Ascending aorta (tissue), 2 donors: ENCODE measurements at regions not wholly inside any gene's neighbourhood (a gene's known extent, or its start where the extent isn't known, plus 50 kb on each side); places are given as distances from the start of the nearest gene placed in this dataset.
A peak's percentile ranks its signal among the peaks of the same experiment; 100 is the strongest.

Experiments
- DNase-seq, 2 donors: peaks; one replicate each; pipeline ENCODE4 v3.0.0-alpha.2; 2019; ENCODE audit warnings: low spot score in 2 of 2
- H3K27ac ChIP-seq, 2 donors: fragments of 200-600 bp; sonication (generic); one replicate each; pipeline ENCODE4 v1.5.1; 2016 to 2017; ENCODE audit warnings: mild to moderate bottlenecking in 1 of 2
- H3K27me3 ChIP-seq: fragments of 200-600 bp; sonication (generic); one replicate; pipeline ENCODE4 v1.5.1; 2017
- H3K36me3 ChIP-seq, 2 donors: fragments of 200-600 bp; sonication (generic); one replicate each; pipeline ENCODE4 v1.5.1; 2016
- H3K4me1 ChIP-seq, 2 donors: fragments of 200-600 bp; sonication (generic); one replicate each; pipeline ENCODE4 v1.5.1; 2016 to 2017; ENCODE audit warnings: mild to moderate bottlenecking in 1 of 2
- H3K4me3 ChIP-seq, 2 donors: fragments of 200-600 bp; sonication (generic); one replicate each; pipeline ENCODE4 v1.5.1; 2016 to 2017; ENCODE audit warnings: mild to moderate bottlenecking in 1 of 2
- H3K9me3 ChIP-seq, 2 donors: fragments of 200-600 bp; sonication (generic); one replicate each; pipeline ENCODE4 v1.5.1; 2016
- CTCF ChIP-seq, 3 experiments: fragments of 200-600 bp in 2 of 3; fragments of 450-650 bp in 1 of 3; sonication (generic) in 2 of 3; IDR thresholded peaks; one replicate each; pipeline ENCODE4 v1.5.1; 2016 to 2019; ENCODE audit warnings: antibody characterized with exemption in 3 of 3, mild to moderate bottlenecking in 1 of 3, moderate library complexity in 1 of 3
- intact Hi-C: fragments of 100-400 bp; cut with DNase I; formaldehyde crosslinking; loops from one replicate; pipeline ENCODE4 v1.15.1; 2023

- Histone ChIP-seq H3K4me1 (peaks cover 4% of the 10 kb centered on the region in 2 donors), H3K36me3 (no peaks in the 10 kb centered on the region), H3K27me3 (peaks cover 4% of the 10 kb centered on the region), H3K9me3 (no peaks in the 10 kb centered on the region), H3K4me3 (no peak overlapping the region), H3K27ac (no peak overlapping the region)
- DNase-seq = no peak
- intact Hi-C loops = no loop called here
- TF ChIP-seq CTCF (IDR thresholded peaks at IDR 0.05) = no peak
These were observed 121.0 kb downstream of the MRPL14 start for GRCh38 chr6:44006123-44006871.

DNA sequence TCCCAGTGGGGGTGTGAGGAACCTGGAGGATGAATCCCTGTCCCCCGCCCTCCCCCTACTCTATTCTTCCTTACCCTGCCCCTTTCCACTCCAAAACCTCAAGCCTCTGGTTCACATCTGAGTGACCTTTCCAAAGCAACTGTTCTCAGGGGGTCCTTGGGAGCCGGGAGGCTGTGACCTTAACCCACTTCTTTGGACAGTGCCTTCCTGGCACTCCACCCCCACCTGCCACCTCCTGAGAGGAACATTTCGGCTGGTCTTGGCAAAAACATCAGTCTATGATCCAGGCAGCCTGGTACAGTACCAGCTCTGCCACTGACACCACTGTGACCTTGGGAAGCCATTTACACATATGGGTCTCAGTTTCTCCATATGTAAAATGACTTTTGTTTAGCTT, 121.7 kb downstream of the MRPL14 start:
- H3K36me3 ChIP-seq = no peaks in the 10 kb centered on the region
- DNase-seq = no peak
- no peak overlapping the region for H3K27ac ChIP-seq
- no peaks in the 10 kb centered on the region for H3K9me3 ChIP-seq
- peaks cover 4% of the 10 kb centered on the region for H3K27me3 ChIP-seq
- no peak overlapping the region for H3K4me3 ChIP-seq
- no peak for TF ChIP-seq CTCF (IDR thresholded peaks at IDR 0.05)
- intact Hi-C loops = no loop called here
- peaks cover 4% of the 10 kb centered on the region in 2 donors for H3K4me1 ChIP-seq

DNA sequence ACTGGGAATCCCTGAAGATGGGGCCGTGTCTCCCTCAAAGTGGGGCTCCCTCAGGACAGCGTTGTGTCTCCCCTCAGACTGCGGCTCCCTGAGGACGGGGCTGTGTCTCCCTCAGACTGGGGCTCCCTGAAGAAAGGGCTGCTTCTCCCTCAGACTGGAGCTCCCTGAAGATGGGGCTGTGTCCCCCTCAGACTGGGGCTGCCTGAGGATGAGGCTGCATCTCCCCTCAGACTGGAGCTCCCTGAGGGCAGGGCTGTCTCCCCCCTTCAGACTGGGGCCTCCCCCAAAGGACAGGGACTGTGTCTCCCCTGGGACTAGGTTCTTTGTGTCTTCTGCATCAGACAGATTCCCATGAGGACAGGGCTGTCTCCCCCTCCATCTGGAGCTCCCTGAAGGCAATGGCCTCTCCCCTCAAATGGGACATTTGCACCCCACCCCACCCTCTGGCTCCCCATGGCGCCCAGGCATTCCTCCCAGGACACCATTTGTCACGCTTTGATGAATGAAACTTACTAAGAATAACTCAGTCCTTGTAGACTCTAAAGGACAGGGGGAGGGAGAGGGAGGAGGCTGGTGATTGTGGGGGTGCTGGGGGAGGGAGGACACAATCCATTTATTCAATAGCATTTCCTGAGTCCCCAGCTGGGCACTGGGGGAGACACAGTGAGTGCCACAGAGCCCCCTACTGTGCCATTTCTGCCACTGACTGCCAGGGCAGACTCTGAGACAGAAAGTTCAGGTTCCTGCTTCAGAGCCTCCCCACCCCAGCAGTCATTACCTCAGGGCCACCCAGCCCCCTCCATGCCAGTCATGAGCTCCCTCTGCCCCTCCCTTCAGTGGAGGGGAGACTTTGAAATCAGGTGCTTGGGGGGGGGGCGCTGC, 122.4 kb downstream of the MRPL14 start:
- TF ChIP-seq CTCF (IDR thresholded peaks at IDR 0.05) = peak in 1 of 3 experiments; percentile 19
- Histone ChIP-seq H3K9me3 (no peaks in the 10 kb centered on the region), H3K27ac (no peak overlapping the region), H3K27me3 (peaks cover 4% of the 10 kb centered on the region), H3K4me1 (peaks cover 4% of the 10 kb centered on the region in 2 donors), H3K4me3 (no peak overlapping the region), H3K36me3 (no peaks in the 10 kb centered on the region)
- no peak for DNase-seq
- intact Hi-C loops = loop anchor here (5.0 kb wide), 1 partner anchor 233 kb away; the partner anchor contains the start of gene VEGFA

DNA sequence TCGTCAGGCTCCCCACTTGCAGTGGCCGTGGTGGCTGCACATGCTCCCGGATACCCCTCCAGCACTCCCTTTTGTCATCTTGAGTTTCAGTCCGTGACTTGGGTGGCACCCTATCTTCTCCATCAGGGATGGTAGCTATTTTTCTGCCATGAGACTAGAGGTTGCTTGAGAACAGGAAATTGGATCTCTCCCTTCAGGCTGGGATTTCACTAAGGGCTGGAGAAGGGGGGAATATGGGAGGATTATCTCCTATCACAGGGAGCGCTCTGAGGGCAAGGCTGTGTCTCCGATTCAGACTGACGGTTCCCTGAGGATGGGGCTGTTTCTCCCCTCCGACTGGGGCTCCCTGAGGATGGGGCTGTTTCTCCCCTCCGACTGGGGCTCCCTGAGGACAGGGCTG, 123.1 kb downstream of the MRPL14 start:
- Histone ChIP-seq H3K27ac (no peak overlapping the region), H3K4me3 (no peak overlapping the region), H3K36me3 (no peaks in the 10 kb centered on the region), H3K27me3 (peaks cover 4% of the 10 kb centered on the region), H3K4me1 (peaks cover 4% of the 10 kb centered on the region in 2 donors), H3K9me3 (no peaks in the 10 kb centered on the region)
- intact Hi-C loops = loop anchor here (5.0 kb wide), 1 partner anchor 232 kb away; the partner anchor contains the start of gene VEGFA
- no peak for TF ChIP-seq CTCF (IDR thresholded peaks at IDR 0.05)
- DNase-seq = no peak

DNA sequence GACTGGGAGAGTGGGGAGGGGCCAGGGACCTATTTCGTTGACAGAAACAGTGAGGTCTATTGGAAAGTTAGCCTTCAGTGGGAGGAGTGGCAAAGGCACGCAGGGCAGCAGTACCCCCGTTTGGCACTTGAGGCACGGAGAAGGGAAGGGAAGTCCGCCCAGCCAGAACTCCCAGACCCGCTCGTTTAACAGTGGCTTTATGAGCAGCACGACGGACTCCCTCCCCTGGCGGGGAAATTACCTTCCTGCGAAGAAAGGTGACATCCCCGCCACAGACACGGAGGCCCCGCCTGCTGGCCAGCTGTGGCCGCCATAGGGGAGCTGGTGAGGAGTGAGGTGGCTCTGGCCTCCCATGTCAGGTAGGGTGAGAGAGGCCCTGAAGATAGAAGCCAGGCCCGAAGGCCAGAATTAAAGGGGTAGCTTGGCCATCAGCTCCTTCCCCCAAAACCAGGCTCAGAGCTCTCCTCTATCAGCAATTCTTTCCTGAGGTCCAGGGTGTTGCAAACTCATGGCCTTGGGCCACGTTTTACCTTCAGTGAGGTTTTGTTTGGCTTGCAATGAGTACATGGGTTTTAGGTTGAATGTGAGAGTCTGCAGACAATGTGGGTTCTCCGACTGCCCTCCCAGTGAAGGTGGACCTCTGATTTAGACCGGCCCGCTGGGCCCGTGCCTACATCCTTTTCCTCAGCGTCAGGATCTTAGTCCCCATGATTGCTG, 123.7 kb downstream of the MRPL14 start:
- TF ChIP-seq CTCF (IDR thresholded peaks at IDR 0.05) = no peak
- Histone ChIP-seq H3K27ac (no peak overlapping the region), H3K36me3 (no peaks in the 10 kb centered on the region), H3K4me3 (peak overlapping the region in 1 of 2 donors; percentile 49), H3K9me3 (no peaks in the 10 kb centered on the region), H3K4me1 (peaks cover 4% of the 10 kb centered on the region in 2 donors), H3K27me3 (peaks cover 4% of the 10 kb centered on the region)
- intact Hi-C loops = loop anchor here (5.0 kb wide), 1 partner anchor 231 kb away; the partner anchor contains the start of gene VEGFA
- DNase-seq = no peak
